ENCODE measurements at regions not wholly inside any gene's neighbourhood (a gene's known extent, or its start where the extent isn't known, plus 50 kb on each side); places are given as distances from the start of the nearest gene placed in this dataset.
A peak's percentile ranks its signal among the peaks of the same experiment; 100 is the strongest.

- Histone ChIP-seq H4K20me1 (ENCODE audit: insufficient read depth, low read length) (no peaks in the 10 kb centered on the region), H2AFZ (ENCODE audit: low read depth, low read length) (no peak overlapping the region), H3K9me3 (ENCODE audit: insufficient read depth, low read length) (no peaks in the 10 kb centered on the region), H3K79me2 (ENCODE audit: low read length) (no peaks in the 10 kb centered on the region), H3K27me3 (ENCODE audit: low read depth, low read length) (no peaks in the 10 kb centered on the region), H3K27ac (ENCODE audit: low read length) (no peak overlapping the region), H3K4me2 (ENCODE audit: low read length) (no peak overlapping the region), H3K36me3 (replicated peaks; ENCODE audit: low read depth, low read length) (no peaks in the 10 kb centered on the region), H3K4me3 (ENCODE audit: low read length) (no peak overlapping the region), H3K4me1 (ENCODE audit: low read length) (peaks cover 3% of the 10 kb centered on the region), H3K9ac (ENCODE audit: low read length) (no peak overlapping the region)
- TF ChIP-seq CTCF (IDR thresholded peaks at IDR 0.05; ENCODE audit: low read depth, low read length): no peak
- no peak for TF ChIP-seq EZH2phosphoT487 (IDR thresholded peaks at IDR 0.05; ENCODE audit: low read depth)
Observed at GRCh38 chr11:26032241-26032640, 299.7 kb upstream of the ANO3 start.

- Histone ChIP-seq H3K4me1 (ENCODE audit: low read length) (peaks cover 17% of the 10 kb centered on the region), H3K4me2 (ENCODE audit: low read length) (no peak overlapping the region), H3K79me2 (ENCODE audit: low read length) (no peaks in the 10 kb centered on the region), H3K36me3 (replicated peaks; ENCODE audit: low read depth, low read length) (no peaks in the 10 kb centered on the region), H3K9me3 (ENCODE audit: insufficient read depth, low read length) (no peaks in the 10 kb centered on the region), H3K27me3 (ENCODE audit: low read depth, low read length) (no peaks in the 10 kb centered on the region), H3K4me3 (ENCODE audit: low read length) (no peak overlapping the region), H4K20me1 (ENCODE audit: insufficient read depth, low read length) (no peaks in the 10 kb centered on the region), H3K27ac (ENCODE audit: low read length) (no peak overlapping the region), H3K9ac (ENCODE audit: low read length) (no peak overlapping the region), H2AFZ (ENCODE audit: low read depth, low read length) (no peak overlapping the region)
- TF ChIP-seq EZH2phosphoT487 (IDR thresholded peaks at IDR 0.05; ENCODE audit: low read depth) (no peak), CTCF (IDR thresholded peaks at IDR 0.05; ENCODE audit: low read depth, low read length) (no peak)
Observed at GRCh38 chr11:26035696-26036095, 296.2 kb upstream of the ANO3 start.

- Histone ChIP-seq H4K20me1 (ENCODE audit: insufficient read depth, low read length) (no peaks in the 10 kb centered on the region), H3K9ac (ENCODE audit: low read length) (no peak overlapping the region), H3K36me3 (replicated peaks; ENCODE audit: low read depth, low read length) (no peaks in the 10 kb centered on the region), H3K4me2 (ENCODE audit: low read length) (peak overlapping the region; percentile 37), H3K4me3 (ENCODE audit: low read length) (no peak overlapping the region; the same call in 1 of the 2 replicates), H3K9me3 (ENCODE audit: insufficient read depth, low read length) (no peaks in the 10 kb centered on the region), H3K4me1 (ENCODE audit: low read length) (peaks cover 24% of the 10 kb centered on the region), H2AFZ (ENCODE audit: low read depth, low read length) (no peak overlapping the region), H3K27me3 (ENCODE audit: low read depth, low read length) (no peaks in the 10 kb centered on the region), H3K27ac (ENCODE audit: low read length) (no peak overlapping the region), H3K79me2 (ENCODE audit: low read length) (no peaks in the 10 kb centered on the region)
- TF ChIP-seq CTCF (IDR thresholded peaks at IDR 0.05; ENCODE audit: low read depth, low read length) (no peak), EZH2phosphoT487 (IDR thresholded peaks at IDR 0.05; ENCODE audit: low read depth) (no peak)
Observed at GRCh38 chr11:26037716-26038115, 294.2 kb upstream of the ANO3 start.

GRCh38 chr11:26040339-26040738 is 291.6 kb upstream of the ANO3 start:
- no peaks in the 10 kb centered on the region for H4K20me1 ChIP-seq (ENCODE audit: insufficient read depth, low read length)
- H3K79me2 ChIP-seq (ENCODE audit: low read length): no peaks in the 10 kb centered on the region
- H3K27ac ChIP-seq (ENCODE audit: low read length): no peak overlapping the region
- H3K36me3 ChIP-seq (replicated peaks; ENCODE audit: low read depth, low read length): no peaks in the 10 kb centered on the region
- H3K4me3 ChIP-seq (ENCODE audit: low read length): no peak overlapping the region
- no peak overlapping the region for H3K4me2 ChIP-seq (ENCODE audit: low read length)
- H3K9ac ChIP-seq (ENCODE audit: low read length): no peak overlapping the region
- TF ChIP-seq CTCF (IDR thresholded peaks at IDR 0.05; ENCODE audit: low read depth, low read length) (no peak), EZH2phosphoT487 (IDR thresholded peaks at IDR 0.05; ENCODE audit: low read depth) (no peak)
- H3K27me3 ChIP-seq (ENCODE audit: low read depth, low read length): peaks cover 4% of the 10 kb centered on the region; the same call in 1 of the 2 replicates
- H3K4me1 ChIP-seq (ENCODE audit: low read length): peaks cover 40% of the 10 kb centered on the region
- no peak overlapping the region for H2AFZ ChIP-seq (ENCODE audit: low read depth, low read length)
- no peaks in the 10 kb centered on the region for H3K9me3 ChIP-seq (ENCODE audit: insufficient read depth, low read length)
